Body of pancreas (tissue), 4 donors: ENCODE measurements at regions not wholly inside any gene's neighbourhood (a gene's known extent, or its start where the extent isn't known, plus 50 kb on each side); places are given as distances from the start of the nearest gene placed in this dataset.

Experiments
- ATAC-seq: fragments of 150-250 bp; one replicate; pipeline ENCODE4 v1.9.1; 2016
- DNase-seq, 4 donors: peaks; one replicate each; pipeline ENCODE4 v3.0.0-alpha.2; 2019
- H3K27ac ChIP-seq, 4 donors: fragments of 200-600 bp; sonication (generic); 1 replicate in 3 of 4; 2 replicates in 1 of 4; pipeline versions ENCODE4 v1.5.1 to v1.6.1; 2016 to 2019; ENCODE audit warnings: mild to moderate bottlenecking in 1 of 4, mixed read lengths in 1 of 4, moderate library complexity in 1 of 4
- H3K27me3 ChIP-seq, 2 donors: fragments of 200-600 bp; sonication (generic); one replicate each; pipeline ENCODE4 v1.6.0; 2016; ENCODE audit warnings: mild to moderate bottlenecking in 1 of 2
- H3K36me3 ChIP-seq, 2 donors: fragments of 200-600 bp; sonication (generic); replicated peaks in 1 of 2; 2 replicates each; pipeline ENCODE4 v1.5.1; 2016; ENCODE audit warnings: low read depth in 2 of 2; ENCODE audit not compliant: insufficient read depth in 1 of 2
- H3K4me1 ChIP-seq: fragments of 200-600 bp; sonication (generic); one replicate; pipeline ENCODE4 v1.6.0; 2016
- H3K4me3 ChIP-seq, 2 donors: fragments of 200-600 bp; sonication (generic); 1 replicate in 1 of 2; 2 replicates in 1 of 2; pipeline ENCODE4 v1.5.1; 2016 to 2019
- H3K9me3 ChIP-seq, 3 donors: fragments of 200-600 bp; sonication (generic); 1 replicate in 2 of 3; 2 replicates in 1 of 3; pipeline ENCODE4 v1.5.1; 2016
- CTCF ChIP-seq, 7 experiments: fragments of 450-650 bp in 4 of 7; fragments of 200-600 bp in 3 of 7; sonication (generic) in 3 of 7; IDR thresholded peaks; one replicate each; pipeline ENCODE4 v1.5.1; 2016 to 2019; ENCODE audit warnings: antibody characterized with exemption in 7 of 7
- POLR2A ChIP-seq, 3 donors: fragments of 450-650 bp; IDR thresholded peaks; one replicate each; pipeline ENCODE4 v1.6.1; 2016; ENCODE audit warnings: antibody characterized with exemption in 3 of 3, mild to moderate bottlenecking in 2 of 3
- WGBS, 2 donors: methylation state at CpG; one replicate each; pipeline ENCODE4 v1.1.5; 2017; 5-methylcytosine and 5-hydroxymethylcytosine counted together
- intact Hi-C: fragments of 100-400 bp; cut with DNase I; formaldehyde crosslinking; loops from one replicate; pipeline ENCODE4 v1.15.1; 2023

- no peaks in the 10 kb centered on the region for H3K27me3 ChIP-seq
- H3K4me1 ChIP-seq = no peaks in the 10 kb centered on the region
- H3K36me3 ChIP-seq = no peaks in the 10 kb centered on the region
- intact Hi-C loops = no loop called here
- H3K27ac ChIP-seq = no peak overlapping the region
- DNase-seq (no peak), ATAC-seq (no peak)
- no peak overlapping the region for H3K4me3 ChIP-seq
- TF ChIP-seq CTCF (IDR thresholded peaks at IDR 0.05) (no peak), POLR2A (IDR thresholded peaks at IDR 0.05) (no peak)
- no peaks in the 10 kb centered on the region for H3K9me3 ChIP-seq
- 45 to 64% methylated on average over 5 of the region's 5 CpGs for WGBS, 2 donors
These were observed 622.1 kb downstream of the TLR4 start for GRCh38 chr9:118326326-118326725.

DNA sequence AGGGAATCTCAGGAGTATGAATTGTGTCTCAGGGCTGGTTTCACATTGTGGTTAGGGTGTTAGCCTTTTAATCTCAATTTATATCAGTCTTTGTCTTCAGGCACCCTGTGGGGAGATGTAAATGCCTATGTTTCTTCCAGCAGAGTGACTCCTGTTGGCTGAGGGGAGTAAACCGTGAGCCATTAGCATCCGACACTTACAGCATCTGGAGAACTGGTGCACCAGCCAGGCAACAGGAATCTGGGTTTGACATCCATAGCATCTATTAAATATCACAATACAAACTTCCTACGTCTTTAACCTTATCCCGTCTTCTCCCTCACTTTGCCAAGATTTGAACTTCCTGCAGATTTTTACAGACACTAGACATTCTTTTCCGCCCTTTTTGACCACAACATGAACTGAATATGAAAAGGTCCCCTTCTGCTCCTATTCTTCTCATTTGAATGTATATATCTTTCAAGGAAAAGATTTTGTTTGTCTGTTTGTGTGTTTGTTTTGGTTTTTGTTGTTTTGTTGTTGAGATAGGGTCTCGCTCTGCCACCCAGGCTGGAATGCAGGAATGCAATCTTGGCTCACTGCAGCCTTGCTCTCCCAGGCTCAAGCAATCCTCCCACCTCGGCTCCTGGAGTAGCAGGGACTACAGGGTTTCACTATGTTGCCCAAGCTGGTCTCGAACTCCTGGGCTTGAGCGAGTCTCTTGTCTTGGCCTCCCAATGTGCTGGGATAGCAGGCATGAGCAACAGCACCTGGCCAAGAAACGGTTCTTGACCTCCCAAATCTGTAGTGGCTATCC, 626.2 kb downstream of the TLR4 start:
- H3K4me1 ChIP-seq = no peaks in the 10 kb centered on the region
- no peak for TF ChIP-seq CTCF (IDR thresholded peaks at IDR 0.05)
- TF ChIP-seq POLR2A (IDR thresholded peaks at IDR 0.05) = no peak
- no peak overlapping the region for H3K27ac ChIP-seq
- H3K27me3 ChIP-seq = no peaks in the 10 kb centered on the region
- no peaks in the 10 kb centered on the region for H3K9me3 ChIP-seq
- ATAC-seq (no peak), DNase-seq (no peak)
- WGBS, 2 donors = 53 to 73% methylated on average over 8 to 10 of the region's 10 CpGs
- intact Hi-C loops = no loop called here
- H3K4me3 ChIP-seq = no peak overlapping the region
- H3K36me3 ChIP-seq = no peaks in the 10 kb centered on the region

- ATAC-seq (no peak), DNase-seq (no peak)
- Histone ChIP-seq H3K9me3 (no peaks in the 10 kb centered on the region), H3K4me1 (peaks cover 9% of the 10 kb centered on the region), H3K36me3 (no peaks in the 10 kb centered on the region), H3K27me3 (no peaks in the 10 kb centered on the region), H3K4me3 (no peak overlapping the region), H3K27ac (no peak overlapping the region)
- TF ChIP-seq CTCF (IDR thresholded peaks at IDR 0.05) (no peak), POLR2A (IDR thresholded peaks at IDR 0.05) (no peak)
- intact Hi-C loops = no loop called here
- 47 to 61% methylated on average over 5 of the region's 5 CpGs for WGBS, 2 donors
These were observed 627.4 kb downstream of the TLR4 start for GRCh38 chr9:118331622-118332045.

DNA sequence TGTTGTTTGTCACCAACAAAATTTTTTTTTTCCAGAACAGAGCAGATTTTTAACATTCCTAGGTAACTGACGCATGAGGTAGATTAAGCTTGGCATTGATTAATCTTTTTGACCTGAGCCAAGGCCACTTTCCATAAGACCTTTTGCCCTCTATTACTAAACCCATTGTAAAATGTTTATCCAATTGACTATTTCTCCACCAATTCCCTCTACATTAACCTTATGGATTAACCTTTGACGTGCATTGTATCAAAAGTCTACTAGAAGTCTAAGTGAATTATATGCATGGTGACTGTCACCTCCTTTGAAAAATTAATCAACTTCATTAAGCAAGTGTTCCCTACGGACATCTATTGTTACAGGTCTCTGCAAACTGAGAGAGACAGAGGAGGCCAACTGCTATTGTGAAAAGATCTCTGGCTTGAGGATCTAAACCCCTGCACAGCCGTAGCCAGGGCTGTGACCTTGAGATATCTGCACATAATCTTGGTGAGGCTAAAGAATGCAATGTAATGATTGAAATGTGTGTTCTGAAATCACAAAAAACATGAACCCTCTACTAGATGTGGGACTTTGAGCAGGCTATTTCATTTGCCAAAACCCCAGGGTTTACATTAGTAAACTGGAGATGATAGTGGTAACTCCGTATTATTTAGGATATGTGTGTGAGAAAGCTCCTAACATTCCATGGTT, 632.2 kb downstream of the TLR4 start:
- no peaks in the 10 kb centered on the region for H3K27me3 ChIP-seq
- DNase-seq = no peak
- WGBS, 2 donors = 9 to 21% methylated on average over 5 of the region's 5 CpGs
- peak; percentile 56 for ATAC-seq
- intact Hi-C loops = no loop called here
- no peaks in the 10 kb centered on the region for H3K36me3 ChIP-seq
- no peaks in the 10 kb centered on the region for H3K9me3 ChIP-seq
- no peak overlapping the region for H3K4me3 ChIP-seq
- TF ChIP-seq POLR2A (IDR thresholded peaks at IDR 0.05) (no peak), CTCF (IDR thresholded peaks at IDR 0.05) (no peak)
- H3K4me1 ChIP-seq = peaks cover 14% of the 10 kb centered on the region
- no peak overlapping the region for H3K27ac ChIP-seq
